Loucy (cell line): ENCODE measurements at regions not wholly inside any gene's neighbourhood (a gene's known extent, or its start where the extent isn't known, plus 50 kb on each side); places are given as distances from the start of the nearest gene placed in this dataset.

Source experiments
- H2AFZ ChIP-seq: fragments of 200-600 bp; sonication (generic); 2 replicates; pipeline ENCODE4 v1.6.0; 2016; ENCODE audit warnings: antibody characterized with exemption, mild to moderate bottlenecking, low read length, moderate library complexity
- H3F3A ChIP-seq: fragments of 200-600 bp; 2 replicates; pipeline ENCODE4 v1.6.0; 2016; ENCODE audit warnings: antibody characterized with exemption, low read depth, mild to moderate bottlenecking
- H3K27me3 ChIP-seq: fragments of 200-600 bp; sonication (generic); 2 replicates; pipeline ENCODE4 v1.6.1; 2014; ENCODE audit warnings: low read length, mild to moderate bottlenecking; ENCODE audit not compliant: insufficient read depth, poor library complexity, severe bottlenecking
- H3K36me3 ChIP-seq: fragments of 200-600 bp; sonication (generic); 2 replicates; pipeline ENCODE4 v1.6.1; 2016; ENCODE audit warnings: low read length; ENCODE audit not compliant: insufficient read depth
- H3K4me1 ChIP-seq: fragments of 200-600 bp; sonication (generic); 2 replicates; pipeline ENCODE4 v1.5.1; 2014; ENCODE audit warnings: low read length, mild to moderate bottlenecking; ENCODE audit not compliant: insufficient read depth, poor library complexity, severe bottlenecking
- H3K4me2 ChIP-seq: fragments of 200-600 bp; sonication (generic); 2 replicates; pipeline ENCODE4 v1.6.0; 2014; ENCODE audit warnings: antibody characterized with exemption, low read length, low read depth, mild to moderate bottlenecking; ENCODE audit not compliant: poor library complexity, severe bottlenecking
- H3K4me3 ChIP-seq: fragments of 200-600 bp; sonication (generic); 2 replicates; pipeline ENCODE4 v1.5.1; 2014; ENCODE audit warnings: low read length, mild to moderate bottlenecking, mixed read lengths; ENCODE audit not compliant: poor library complexity, severe bottlenecking
- H3K79me2 ChIP-seq: fragments of 200-600 bp; sonication (generic); 2 replicates; pipeline ENCODE4 v1.6.1; 2014; ENCODE audit warnings: low read length; ENCODE audit not compliant: insufficient read depth
- H3K9ac ChIP-seq: fragments of 200-600 bp; sonication (generic); 2 replicates; pipeline ENCODE4 v1.6.0; 2014; ENCODE audit warnings: mild to moderate bottlenecking, low read depth, low read length, moderate library complexity; ENCODE audit not compliant: poor library complexity, severe bottlenecking
- H3K9me2 ChIP-seq: fragments of 200-600 bp; sonication (generic); replicated peaks from 2 replicates; pipeline ENCODE4 v1.6.1; 2016; ENCODE audit warnings: low read depth, low read length, mixed read lengths
- H3K9me3 ChIP-seq: fragments of 200-600 bp; sonication (generic); 2 replicates; pipeline ENCODE4 v1.6.1; 2014; ENCODE audit warnings: mild to moderate bottlenecking, antibody characterized with exemption, low read length, low read depth; ENCODE audit not compliant: insufficient read depth
- H4K20me1 ChIP-seq: fragments of 200-600 bp; sonication (generic); 2 replicates; pipeline ENCODE4 v1.6.0; 2014; ENCODE audit warnings: antibody characterized with exemption, low read length, mild to moderate bottlenecking; ENCODE audit not compliant: insufficient read depth, poor library complexity, severe bottlenecking
- CTCF ChIP-seq: fragments of 200-600 bp; sonication (generic); conservative IDR thresholded peaks from 2 replicates; pipeline ENCODE4 v1.5.1; 2014; ENCODE audit warnings: mild to moderate bottlenecking, antibody characterized with exemption, low read length
- EZH2phosphoT487 ChIP-seq: fragments of 200-600 bp; IDR thresholded peaks from 2 replicates; pipeline ENCODE4 v1.6.1; 2018; ENCODE audit warnings: antibody characterized with exemption, mild to moderate bottlenecking, moderate library complexity, borderline replicate concordance

- H3F3A ChIP-seq: no peaks in the 10 kb centered on the region
- TF ChIP-seq EZH2phosphoT487 (no peak), CTCF (no peak)
These were observed 811.7 kb upstream of the GRAMD2B start for GRCh38 chr5:125611541-125611940.

GRCh38 chr5:125612181-125612721, 811.0 kb upstream of the GRAMD2B start:
- H3K4me1 ChIP-seq: no peaks in the 10 kb centered on the region
- no peaks in the 10 kb centered on the region for H3K9me3 ChIP-seq
- no peak for TF ChIP-seq CTCF
- TF ChIP-seq EZH2phosphoT487: no peak
- H3K27me3 ChIP-seq: no peaks in the 10 kb centered on the region
- no peaks in the 10 kb centered on the region for H3F3A ChIP-seq
- H3K36me3 ChIP-seq: no peaks in the 10 kb centered on the region
- H3K4me2 ChIP-seq: no peak overlapping the region
- no peaks in the 10 kb centered on the region for H4K20me1 ChIP-seq
- no peaks in the 10 kb centered on the region for H3K79me2 ChIP-seq
- H2AFZ ChIP-seq: no peak overlapping the region
- no peaks in the 10 kb centered on the region for H3K9me2 ChIP-seq
- H3K9ac ChIP-seq: no peak overlapping the region
- no peak overlapping the region for H3K4me3 ChIP-seq

More at GRCh38 chr5:125611541-125611940, 811.7 kb upstream of the GRAMD2B start:
- Histone ChIP-seq H3K4me1 (no peaks in the 10 kb centered on the region), H3K79me2 (no peaks in the 10 kb centered on the region), H2AFZ (no peak overlapping the region), H3K36me3 (no peaks in the 10 kb centered on the region), H3K9me3 (no peaks in the 10 kb centered on the region), H3K4me3 (no peak overlapping the region), H3K9me2 (no peaks in the 10 kb centered on the region), H3K27me3 (no peaks in the 10 kb centered on the region), H4K20me1 (no peaks in the 10 kb centered on the region), H3K4me2 (no peak overlapping the region), H3K9ac (no peak overlapping the region)

GRCh38 chr5:125612776-125613175, 810.4 kb upstream of the GRAMD2B start:
- no peak overlapping the region for H3K4me2 ChIP-seq
- TF ChIP-seq CTCF (no peak), EZH2phosphoT487 (no peak)
- no peaks in the 10 kb centered on the region for H3K27me3 ChIP-seq

More at GRCh38 chr5:125612776-125613175, 810.4 kb upstream of the GRAMD2B start:
- Histone ChIP-seq H3K4me1 (no peaks in the 10 kb centered on the region), H3K9me3 (no peaks in the 10 kb centered on the region), H3F3A (no peaks in the 10 kb centered on the region), H3K4me3 (no peak overlapping the region), H3K79me2 (no peaks in the 10 kb centered on the region), H2AFZ (no peak overlapping the region), H3K9ac (no peak overlapping the region), H4K20me1 (no peaks in the 10 kb centered on the region), H3K36me3 (no peaks in the 10 kb centered on the region), H3K9me2 (no peaks in the 10 kb centered on the region)
